Neural cell (in vitro differentiated cells): ENCODE measurements at regions not wholly inside any gene's neighbourhood (a gene's known extent, or its start where the extent isn't known, plus 50 kb on each side); places are given as distances from the start of the nearest gene placed in this dataset.

Source experiments
- H2AFZ ChIP-seq: fragments of 200-600, 300-800 bp; sonication (generic), shearing (Covaris generic); 2 replicates; pipeline ENCODE4 v1.6.0; 2014; ENCODE audit warnings: low read depth, mild to moderate bottlenecking, antibody characterized with exemption, low read length, moderate library complexity
- H3F3A ChIP-seq: fragments of 200-600 bp; shearing (Covaris generic); 2 replicates; pipeline ENCODE4 v1.6.1; 2016; ENCODE audit warnings: mild to moderate bottlenecking, moderate library complexity, mixed read lengths, antibody characterized with exemption, low read length; ENCODE audit not compliant: insufficient read depth, poor library complexity, severe bottlenecking
- H3K27ac ChIP-seq: fragments of 200-600, 300-800 bp; sonication (generic), shearing (Covaris generic); 2 replicates; pipeline ENCODE4 v1.5.1; 2014; ENCODE audit warnings: mild to moderate bottlenecking, low read length, moderate library complexity
- H3K27me3 ChIP-seq: fragments of 300-800, 200-600 bp; sonication (generic), shearing (Covaris generic); 2 replicates; pipeline ENCODE4 v1.6.0; 2014; ENCODE audit warnings: mild to moderate bottlenecking, low read depth, low read length, moderate library complexity; ENCODE audit not compliant: insufficient read depth
- H3K36me3 ChIP-seq: fragments of 300-800, 200-600 bp; sonication (generic), shearing (Covaris generic); 2 replicates; pipeline ENCODE4 v1.5.1; 2014; ENCODE audit warnings: mild to moderate bottlenecking, antibody characterized with exemption, low read length, moderate library complexity; ENCODE audit not compliant: insufficient read depth
- H3K4me2 ChIP-seq: fragments of 300-800, 200-600 bp; sonication (generic), shearing (Covaris generic); 2 replicates; pipeline ENCODE4 v1.6.0; 2014; ENCODE audit warnings: mild to moderate bottlenecking, low read length
- H3K4me3 ChIP-seq: fragments of 300-800, 200-600 bp; sonication (generic), shearing (Covaris generic); 2 replicates; pipeline ENCODE4 v1.5.1; 2014; ENCODE audit warnings: mild to moderate bottlenecking, low read length, moderate library complexity
- H3K79me2 ChIP-seq: fragments of 200-600 bp; shearing (Covaris generic); replicated peaks from 2 replicates; pipeline ENCODE4 v1.6.0; 2014; ENCODE audit warnings: mild to moderate bottlenecking, low read length, moderate library complexity; ENCODE audit not compliant: insufficient read depth
- H3K9ac ChIP-seq: fragments of 300-800, 200-600 bp; sonication (generic), shearing (Covaris generic); 2 replicates; pipeline ENCODE4 v1.6.1; 2016; ENCODE audit warnings: mild to moderate bottlenecking, low read length, mixed read lengths
- H3K9me2 ChIP-seq: fragments of 200-600 bp; shearing (Covaris generic); 2 replicates; pipeline ENCODE4 v1.6.1; 2016; ENCODE audit warnings: mild to moderate bottlenecking, low read length, mixed read lengths; ENCODE audit not compliant: insufficient read depth
- H3K9me3 ChIP-seq: fragments of 200-600, 300-800 bp; sonication (generic), shearing (Covaris generic); 2 replicates; pipeline ENCODE4 v1.6.1; 2016; ENCODE audit warnings: mild to moderate bottlenecking, mixed run types, low read length, moderate library complexity, mixed read lengths
- H4K20me1 ChIP-seq: fragments of 200-600 bp; shearing (Covaris generic); 2 replicates; pipeline ENCODE4 v1.6.1; 2016; ENCODE audit warnings: mild to moderate bottlenecking, mixed run types; ENCODE audit not compliant: insufficient read depth
- EP300 ChIP-seq: fragments of 450-650 bp; conservative IDR thresholded peaks from 2 replicates; pipeline ENCODE4 v1.6.1; 2014; ENCODE audit warnings: antibody characterized with exemption, mild to moderate bottlenecking, moderate library complexity; ENCODE audit not compliant: poor library complexity, severe bottlenecking
- EZH2 ChIP-seq: fragments of 200-600, 300-800 bp; shearing (Covaris generic), sonication (generic); IDR thresholded peaks from 2 replicates; pipeline ENCODE4 v1.6.1; 2014; ENCODE audit warnings: antibody characterized with exemption, low read length, borderline replicate concordance, mild to moderate bottlenecking; ENCODE audit not compliant: insufficient read depth, poor library complexity, severe bottlenecking
- MXI1 ChIP-seq: fragments of 450-650 bp; conservative IDR thresholded peaks from 2 replicates; pipeline ENCODE4 v1.6.1; 2014; ENCODE audit warnings: antibody characterized with exemption, mild to moderate bottlenecking; ENCODE audit not compliant: poor library complexity, severe bottlenecking
- POLR2AphosphoS5 ChIP-seq: IDR thresholded peaks from 2 replicates; pipeline ENCODE4 v1.6.1; 2012
- RAD21 ChIP-seq: fragments of 450-650 bp; conservative IDR thresholded peaks from 2 replicates; pipeline ENCODE4 v1.6.1; 2014; ENCODE audit warnings: antibody characterized with exemption, mild to moderate bottlenecking, moderate library complexity
- SMC3 ChIP-seq: fragments of 450-650 bp; conservative IDR thresholded peaks from 2 replicates; pipeline ENCODE4 v1.6.1; 2014; ENCODE audit warnings: antibody characterized with exemption, mild to moderate bottlenecking, moderate library complexity; ENCODE audit not compliant: poor library complexity
- TAF1 ChIP-seq: IDR thresholded peaks from 2 replicates; pipeline ENCODE4 v1.6.1; 2012; ENCODE audit warnings: low read depth
- TF ChIP-seq, protein P1 (sequence below): IDR thresholded peaks from 2 replicates; pipeline ENCODE4 v1.6.1; 2012; ENCODE audit warnings: borderline replicate concordance
- TF ChIP-seq, protein P2 (sequence below): fragments of 450-650 bp; IDR thresholded peaks from 2 replicates; pipeline ENCODE4 v1.5.1; 2014; ENCODE audit warnings: antibody characterized with exemption, mild to moderate bottlenecking, moderate library complexity; ENCODE audit not compliant: poor library complexity, severe bottlenecking

DNA sequence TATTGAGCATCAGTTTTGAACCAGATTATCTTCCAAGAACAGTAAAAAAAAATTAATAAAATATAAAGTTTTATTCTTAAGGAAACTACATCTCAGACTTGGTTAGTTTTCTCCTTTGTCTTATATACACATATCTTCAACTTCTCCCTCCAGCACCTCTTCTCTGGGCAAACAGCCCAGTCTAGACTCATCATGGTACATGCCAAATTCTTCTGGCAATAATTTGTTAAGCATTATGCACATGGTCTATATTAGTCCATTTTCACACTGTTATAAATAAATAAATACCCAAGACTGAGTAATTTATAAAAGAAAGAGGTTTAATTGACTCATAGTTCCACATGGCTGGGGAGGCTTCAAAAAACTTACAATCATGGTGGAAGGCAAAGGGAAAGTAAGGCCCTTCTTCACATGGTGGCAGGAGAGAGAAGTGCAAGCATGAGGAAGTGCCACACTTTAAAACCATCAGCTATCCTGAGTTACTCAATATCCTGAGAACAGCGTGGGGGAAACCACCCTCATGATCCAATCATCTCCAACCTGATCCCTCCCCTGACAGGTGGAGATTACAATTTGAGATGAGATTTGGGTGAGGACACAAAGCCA lies 108.7 kb upstream of the RNPC3 start:
- no peaks in the 10 kb centered on the region for H3K79me2 ChIP-seq
- H3K9me2 ChIP-seq = no peaks in the 10 kb centered on the region
- no peaks in the 10 kb centered on the region for H3K36me3 ChIP-seq
- H3F3A ChIP-seq = no peaks in the 10 kb centered on the region
- H3K9ac ChIP-seq = no peak overlapping the region
- H3K27me3 ChIP-seq = no peaks in the 10 kb centered on the region
- TF ChIP-seq TAF1 = no peak
- TF ChIP-seq, protein P1, sequence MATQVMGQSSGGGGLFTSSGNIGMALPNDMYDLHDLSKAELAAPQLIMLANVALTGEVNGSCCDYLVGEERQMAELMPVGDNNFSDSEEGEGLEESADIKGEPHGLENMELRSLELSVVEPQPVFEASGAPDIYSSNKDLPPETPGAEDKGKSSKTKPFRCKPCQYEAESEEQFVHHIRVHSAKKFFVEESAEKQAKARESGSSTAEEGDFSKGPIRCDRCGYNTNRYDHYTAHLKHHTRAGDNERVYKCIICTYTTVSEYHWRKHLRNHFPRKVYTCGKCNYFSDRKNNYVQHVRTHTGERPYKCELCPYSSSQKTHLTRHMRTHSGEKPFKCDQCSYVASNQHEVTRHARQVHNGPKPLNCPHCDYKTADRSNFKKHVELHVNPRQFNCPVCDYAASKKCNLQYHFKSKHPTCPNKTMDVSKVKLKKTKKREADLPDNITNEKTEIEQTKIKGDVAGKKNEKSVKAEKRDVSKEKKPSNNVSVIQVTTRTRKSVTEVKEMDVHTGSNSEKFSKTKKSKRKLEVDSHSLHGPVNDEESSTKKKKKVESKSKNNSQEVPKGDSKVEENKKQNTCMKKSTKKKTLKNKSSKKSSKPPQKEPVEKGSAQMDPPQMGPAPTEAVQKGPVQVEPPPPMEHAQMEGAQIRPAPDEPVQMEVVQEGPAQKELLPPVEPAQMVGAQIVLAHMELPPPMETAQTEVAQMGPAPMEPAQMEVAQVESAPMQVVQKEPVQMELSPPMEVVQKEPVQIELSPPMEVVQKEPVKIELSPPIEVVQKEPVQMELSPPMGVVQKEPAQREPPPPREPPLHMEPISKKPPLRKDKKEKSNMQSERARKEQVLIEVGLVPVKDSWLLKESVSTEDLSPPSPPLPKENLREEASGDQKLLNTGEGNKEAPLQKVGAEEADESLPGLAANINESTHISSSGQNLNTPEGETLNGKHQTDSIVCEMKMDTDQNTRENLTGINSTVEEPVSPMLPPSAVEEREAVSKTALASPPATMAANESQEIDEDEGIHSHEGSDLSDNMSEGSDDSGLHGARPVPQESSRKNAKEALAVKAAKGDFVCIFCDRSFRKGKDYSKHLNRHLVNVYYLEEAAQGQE = no peak
- no peak for TF ChIP-seq MXI1
- TF ChIP-seq RAD21 = no peak
- TF ChIP-seq EZH2 = no peak
- TF ChIP-seq SMC3 = no peak
- TF ChIP-seq, protein P2, sequence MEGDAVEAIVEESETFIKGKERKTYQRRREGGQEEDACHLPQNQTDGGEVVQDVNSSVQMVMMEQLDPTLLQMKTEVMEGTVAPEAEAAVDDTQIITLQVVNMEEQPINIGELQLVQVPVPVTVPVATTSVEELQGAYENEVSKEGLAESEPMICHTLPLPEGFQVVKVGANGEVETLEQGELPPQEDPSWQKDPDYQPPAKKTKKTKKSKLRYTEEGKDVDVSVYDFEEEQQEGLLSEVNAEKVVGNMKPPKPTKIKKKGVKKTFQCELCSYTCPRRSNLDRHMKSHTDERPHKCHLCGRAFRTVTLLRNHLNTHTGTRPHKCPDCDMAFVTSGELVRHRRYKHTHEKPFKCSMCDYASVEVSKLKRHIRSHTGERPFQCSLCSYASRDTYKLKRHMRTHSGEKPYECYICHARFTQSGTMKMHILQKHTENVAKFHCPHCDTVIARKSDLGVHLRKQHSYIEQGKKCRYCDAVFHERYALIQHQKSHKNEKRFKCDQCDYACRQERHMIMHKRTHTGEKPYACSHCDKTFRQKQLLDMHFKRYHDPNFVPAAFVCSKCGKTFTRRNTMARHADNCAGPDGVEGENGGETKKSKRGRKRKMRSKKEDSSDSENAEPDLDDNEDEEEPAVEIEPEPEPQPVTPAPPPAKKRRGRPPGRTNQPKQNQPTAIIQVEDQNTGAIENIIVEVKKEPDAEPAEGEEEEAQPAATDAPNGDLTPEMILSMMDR = no peak
- no peak for TF ChIP-seq POLR2AphosphoS5
- no peak for TF ChIP-seq EP300
- no peaks in the 10 kb centered on the region for H3K9me3 ChIP-seq
- H3K4me3 ChIP-seq = no peak overlapping the region
- no peaks in the 10 kb centered on the region for H4K20me1 ChIP-seq
- H3K4me2 ChIP-seq = no peak overlapping the region
- no peak overlapping the region for H3K27ac ChIP-seq
- no peak overlapping the region for H2AFZ ChIP-seq

- Histone ChIP-seq H3K27me3 (no peaks in the 10 kb centered on the region), H4K20me1 (no peaks in the 10 kb centered on the region), H3K79me2 (no peaks in the 10 kb centered on the region), H2AFZ (no peak overlapping the region), H3K9ac (no peak overlapping the region), H3F3A (no peaks in the 10 kb centered on the region), H3K27ac (no peak overlapping the region), H3K4me3 (no peak overlapping the region), H3K36me3 (no peaks in the 10 kb centered on the region), H3K9me2 (no peaks in the 10 kb centered on the region), H3K9me3 (no peaks in the 10 kb centered on the region), H3K4me2 (no peak overlapping the region)
- TF ChIP-seq POLR2AphosphoS5 = no peak
- TF ChIP-seq, protein P2 = no peak
- TF ChIP-seq, protein P1 = no peak
- no peak for TF ChIP-seq EP300
- no peak for TF ChIP-seq SMC3
- TF ChIP-seq MXI1 = no peak
- TF ChIP-seq TAF1 = no peak
- TF ChIP-seq RAD21 = no peak
- TF ChIP-seq EZH2 = no peak
Measured at GRCh38 chr1:103387898-103388297, 137.6 kb upstream of the RNPC3 start.
